RPMI8226 (cell line): ENCODE measurements at regions not wholly inside any gene's neighbourhood (a gene's known extent, or its start where the extent isn't known, plus 50 kb on each side); places are given as distances from the start of the nearest gene placed in this dataset.

Experiments used
- DNase-seq: peaks from one replicate; pipeline ENCODE4 v3.0.0-alpha.2; 2015

GRCh38 chr7:13518738-13519137 is 470.7 kb downstream of the ETV1 start:
- no peak for DNase-seq

GRCh38 chr7:13524076-13524475 is 465.4 kb downstream of the ETV1 start:
- DNase-seq, result no peak

DNA sequence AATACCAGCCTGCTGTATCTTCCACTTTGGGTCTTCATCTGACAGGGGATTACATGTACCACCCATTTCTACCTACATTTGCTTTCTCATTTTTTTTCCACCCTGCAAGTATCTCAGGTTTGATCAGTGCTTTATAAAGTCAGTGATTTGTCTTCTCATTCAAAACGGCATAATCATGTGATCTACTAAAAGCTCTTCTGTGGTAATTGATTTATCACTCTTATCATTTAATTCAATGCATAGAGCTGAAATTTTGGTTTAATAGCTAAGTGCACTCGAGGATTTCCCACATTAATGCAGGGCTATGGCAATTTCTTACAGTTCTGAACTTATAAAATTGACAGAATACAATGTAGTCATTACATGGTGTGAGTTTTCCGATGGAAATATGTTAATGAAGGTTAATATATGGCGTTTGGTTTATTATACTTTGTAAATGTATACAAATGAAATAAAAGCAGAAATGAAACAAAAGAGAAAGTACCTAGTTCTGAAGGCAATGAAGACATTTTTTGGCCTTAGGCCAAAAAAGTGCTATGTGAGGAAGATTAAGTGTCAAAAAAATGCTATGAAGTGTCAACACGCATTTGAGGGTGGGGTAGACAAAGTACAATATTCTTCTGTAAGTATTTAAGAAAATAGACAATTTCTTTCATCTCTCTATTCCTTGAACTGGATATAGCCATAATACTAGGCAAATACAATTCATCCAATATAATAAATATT is 457.3 kb downstream of the ETV1 start:
- DNase-seq, result peak; percentile 74

GRCh38 chr7:13538669-13539068 is 450.8 kb downstream of the ETV1 start:
- no peak for DNase-seq

- DNase-seq, result no peak
These were observed 449.0 kb downstream of the ETV1 start for GRCh38 chr7:13540429-13540828.

GRCh38 chr7:13541326-13541725 is 448.1 kb downstream of the ETV1 start:
- DNase-seq, result no peak

DNA sequence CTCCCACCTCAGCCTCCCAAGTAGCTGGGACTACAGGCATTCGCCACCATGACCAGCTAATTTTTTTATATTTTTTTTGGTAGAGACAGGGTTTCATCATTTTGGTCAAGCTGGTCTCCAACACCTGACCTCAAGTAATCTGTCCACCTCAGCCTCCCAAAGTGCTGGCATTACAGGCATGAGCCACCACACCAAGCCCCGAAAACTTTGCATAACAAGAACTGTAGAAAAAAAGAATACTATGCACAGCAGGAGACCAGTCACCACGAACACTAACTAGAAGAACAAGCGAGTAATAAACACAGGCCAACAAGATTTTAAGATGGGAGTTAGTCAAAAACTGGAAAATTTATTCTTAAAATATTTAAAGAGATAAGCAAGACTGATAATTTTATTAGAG is 447.0 kb downstream of the ETV1 start:
- DNase-seq, result no peak

- no peak for DNase-seq
These were observed 438.0 kb downstream of the ETV1 start for GRCh38 chr7:13551503-13551902.

GRCh38 chr7:13560441-13560840 is 429.0 kb downstream of the ETV1 start:
- DNase-seq, result no peak

DNA sequence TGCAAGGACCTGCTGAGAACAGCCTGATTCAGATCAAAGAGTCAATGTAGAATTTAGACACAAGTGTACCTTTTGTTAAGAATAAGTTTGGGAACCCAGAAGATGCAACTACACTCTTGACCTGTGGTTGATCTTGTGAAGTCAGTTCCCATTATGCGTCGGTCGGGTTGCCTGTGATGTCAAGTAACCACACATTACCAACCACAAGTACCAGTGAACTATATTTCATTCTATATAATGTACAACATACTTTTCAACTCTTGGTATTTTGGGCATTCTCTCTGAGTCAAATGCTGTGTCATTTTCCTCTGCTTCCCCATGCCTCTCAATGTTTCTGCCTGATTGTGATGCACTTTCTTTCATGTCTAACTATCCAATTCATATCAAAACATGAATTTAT is 426.2 kb downstream of the ETV1 start:
- no peak for DNase-seq

DNA sequence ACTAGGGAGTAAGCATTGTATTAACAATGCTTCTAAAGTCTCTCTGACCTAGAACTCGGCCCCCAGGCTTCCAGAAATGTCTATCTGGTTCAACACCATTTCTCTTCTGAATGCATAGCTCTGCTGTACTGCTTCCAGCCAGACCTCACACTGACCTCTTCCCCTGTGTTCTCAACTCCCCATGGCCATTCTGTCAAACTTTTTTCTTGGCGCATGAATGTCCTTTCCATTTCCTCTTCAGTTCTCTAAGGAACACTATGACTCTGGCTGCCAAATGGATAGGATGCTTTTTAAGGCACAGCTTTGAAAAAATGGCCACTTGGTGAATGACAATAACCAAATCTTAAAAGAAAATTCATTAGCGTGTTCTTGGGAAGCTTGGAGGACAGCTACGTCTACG is 425.8 kb downstream of the ETV1 start:
- no peak for DNase-seq

GRCh38 chr7:13577566-13578145 is 411.8 kb downstream of the ETV1 start:
- no peak for DNase-seq

DNA sequence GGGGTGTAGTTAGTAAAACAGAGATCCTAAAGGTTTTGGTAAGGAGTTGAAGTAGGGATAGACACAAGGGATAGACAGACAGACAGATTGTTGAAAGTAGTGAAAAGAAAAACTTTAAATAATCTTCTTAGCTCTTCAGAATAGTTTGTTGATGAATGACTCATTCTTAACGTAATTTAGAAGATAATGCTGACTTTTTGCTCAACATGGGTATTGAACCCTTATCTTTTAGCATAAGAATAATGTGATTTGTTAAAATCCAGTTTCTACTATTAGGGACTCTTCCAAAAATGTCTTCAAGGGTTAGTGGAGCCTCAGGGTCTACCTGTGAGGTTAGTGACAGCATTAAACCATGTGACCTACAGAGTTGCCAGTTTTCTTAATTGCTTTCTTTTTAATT is 411.2 kb downstream of the ETV1 start:
- no peak for DNase-seq

GRCh38 chr7:13581097-13581496 is 408.4 kb downstream of the ETV1 start:
- DNase-seq, result no peak

GRCh38 chr7:13593854-13594253 is 395.6 kb downstream of the ETV1 start:
- no peak for DNase-seq

GRCh38 chr7:13602036-13602435 is 387.4 kb downstream of the ETV1 start:
- DNase-seq, result no peak

DNA sequence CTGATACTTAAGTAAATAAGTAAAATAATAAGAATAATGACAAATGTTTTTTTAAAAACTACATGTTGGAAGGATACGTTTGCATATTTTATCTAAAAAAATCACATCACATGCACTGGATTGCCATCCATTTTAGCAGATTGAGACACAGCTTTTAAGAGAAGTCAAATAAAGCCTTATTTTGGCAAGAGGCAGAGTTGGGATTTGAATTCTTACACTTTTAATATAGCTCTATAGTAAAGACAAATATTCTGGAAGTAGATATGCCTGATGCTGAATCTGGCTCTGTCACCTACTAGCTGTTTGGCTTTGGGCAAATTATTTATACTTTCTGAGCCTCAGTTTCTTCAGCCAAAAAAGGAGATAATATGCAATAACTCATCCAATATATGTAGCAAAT is 386.4 kb downstream of the ETV1 start:
- no peak for DNase-seq

DNA sequence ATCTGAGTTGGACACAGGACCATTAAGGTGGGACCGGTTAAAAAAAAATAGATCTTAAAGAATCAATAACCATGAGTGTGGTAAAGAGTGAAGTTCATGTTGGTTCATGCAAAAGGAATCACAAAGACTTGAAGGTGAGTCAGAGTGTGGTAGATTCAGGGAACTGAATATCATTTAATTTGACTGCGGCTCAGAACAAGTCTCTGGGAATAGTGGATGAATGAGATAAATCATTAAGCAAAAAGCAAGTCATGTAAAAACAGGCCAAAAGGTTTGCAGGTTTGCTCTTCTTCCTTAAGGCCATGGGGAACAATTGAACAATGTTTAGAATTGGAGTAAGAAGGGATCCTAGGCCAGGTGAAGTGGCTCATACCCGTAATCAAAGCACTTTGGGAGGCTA is 385.8 kb downstream of the ETV1 start:
- DNase-seq, result no peak

- DNase-seq, result no peak
These were observed 385.3 kb downstream of the ETV1 start for GRCh38 chr7:13604178-13604577.

- no peak for DNase-seq
These were observed 379.1 kb downstream of the ETV1 start for GRCh38 chr7:13610372-13610771.

- no peak for DNase-seq
These were observed 373.8 kb downstream of the ETV1 start for GRCh38 chr7:13615679-13616078.

DNA sequence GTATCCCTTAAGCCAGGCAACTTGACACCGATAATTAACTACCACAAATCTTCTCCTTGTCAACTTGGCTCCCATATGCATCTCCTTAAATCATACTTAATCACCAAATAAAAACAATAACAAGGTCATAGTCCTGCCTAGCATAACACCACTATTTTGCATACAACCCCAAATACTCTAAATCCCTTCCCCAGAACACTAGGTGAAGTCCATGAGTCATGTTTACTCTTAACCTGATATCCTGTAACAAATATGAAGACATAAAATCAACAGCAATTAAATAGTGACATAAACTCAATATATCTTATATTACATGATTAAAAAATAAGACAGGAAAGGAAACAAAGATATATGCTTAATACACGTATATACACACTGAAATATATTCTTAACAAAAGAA is 362.0 kb downstream of the ETV1 start:
- DNase-seq, result no peak

DNA sequence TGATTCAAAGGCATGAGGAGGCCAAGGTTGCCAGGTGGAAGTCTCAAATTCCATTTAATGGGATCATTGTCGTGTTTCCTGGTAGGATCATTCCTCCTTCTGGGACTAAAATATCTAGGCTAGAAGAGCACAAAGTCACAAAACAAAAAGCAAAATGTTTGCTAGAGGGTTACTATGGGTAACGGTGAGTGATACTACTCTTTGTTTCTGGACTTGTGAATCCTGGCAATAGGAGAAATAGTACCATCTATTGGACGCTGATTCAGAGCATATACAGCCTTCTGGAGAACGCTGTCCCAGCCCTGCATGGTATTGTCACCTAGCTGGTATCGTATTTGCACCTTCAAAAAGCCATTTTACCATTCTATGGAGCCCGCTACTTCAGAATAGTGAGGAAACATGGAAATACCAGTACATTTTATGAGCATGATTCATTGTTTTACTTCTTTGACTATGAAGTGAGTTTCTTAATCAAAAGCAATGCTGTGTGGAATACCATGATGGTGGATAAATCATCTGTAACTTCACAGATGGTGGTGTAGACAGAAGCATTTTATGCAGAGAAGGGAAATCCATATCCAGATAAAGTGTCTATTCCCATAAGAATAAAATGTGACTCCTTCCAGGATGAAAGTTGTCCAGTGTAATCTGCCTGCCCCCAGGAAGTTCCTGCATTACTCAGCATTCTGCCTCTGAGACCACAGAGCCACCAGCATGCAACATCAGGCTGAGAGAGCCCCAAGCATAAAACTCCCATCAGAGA is 361.0 kb downstream of the ETV1 start:
- DNase-seq, result no peak
